Loucy (cell line): ENCODE measurements at regions not wholly inside any gene's neighbourhood (a gene's known extent, or its start where the extent isn't known, plus 50 kb on each side); places are given as distances from the start of the nearest gene placed in this dataset.

Experiments used
- EZH2phosphoT487 ChIP-seq: fragments of 200-600 bp; IDR thresholded peaks from 2 replicates; pipeline ENCODE4 v1.6.1; 2018; ENCODE audit warnings: antibody characterized with exemption, mild to moderate bottlenecking, moderate library complexity, borderline replicate concordance
- TF ChIP-seq, protein P1 (sequence below): fragments of 200-600 bp; sonication (generic); conservative IDR thresholded peaks from 2 replicates; pipeline ENCODE4 v1.5.1; 2014; ENCODE audit warnings: mild to moderate bottlenecking, antibody characterized with exemption, low read length

DNA sequence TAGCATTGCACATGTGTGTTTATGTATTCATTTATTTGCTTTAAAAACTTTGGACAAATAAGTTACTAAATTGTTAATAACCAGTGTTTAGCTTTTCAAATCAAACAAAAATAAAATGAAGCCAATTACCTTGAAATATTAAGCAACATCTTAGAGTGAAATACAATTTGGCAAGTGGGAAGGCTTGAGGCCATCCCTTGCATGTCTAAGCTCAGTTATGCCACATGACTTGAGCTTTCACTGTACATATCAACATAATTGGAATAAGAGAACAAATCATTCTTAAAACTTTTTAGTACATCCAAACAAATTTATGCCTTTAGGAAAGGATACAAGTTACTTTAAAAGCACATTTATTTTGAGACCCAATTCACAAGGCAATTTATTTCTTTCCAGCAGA is 640.6 kb downstream of the SPRY1 start:
- TF ChIP-seq, protein P1, sequence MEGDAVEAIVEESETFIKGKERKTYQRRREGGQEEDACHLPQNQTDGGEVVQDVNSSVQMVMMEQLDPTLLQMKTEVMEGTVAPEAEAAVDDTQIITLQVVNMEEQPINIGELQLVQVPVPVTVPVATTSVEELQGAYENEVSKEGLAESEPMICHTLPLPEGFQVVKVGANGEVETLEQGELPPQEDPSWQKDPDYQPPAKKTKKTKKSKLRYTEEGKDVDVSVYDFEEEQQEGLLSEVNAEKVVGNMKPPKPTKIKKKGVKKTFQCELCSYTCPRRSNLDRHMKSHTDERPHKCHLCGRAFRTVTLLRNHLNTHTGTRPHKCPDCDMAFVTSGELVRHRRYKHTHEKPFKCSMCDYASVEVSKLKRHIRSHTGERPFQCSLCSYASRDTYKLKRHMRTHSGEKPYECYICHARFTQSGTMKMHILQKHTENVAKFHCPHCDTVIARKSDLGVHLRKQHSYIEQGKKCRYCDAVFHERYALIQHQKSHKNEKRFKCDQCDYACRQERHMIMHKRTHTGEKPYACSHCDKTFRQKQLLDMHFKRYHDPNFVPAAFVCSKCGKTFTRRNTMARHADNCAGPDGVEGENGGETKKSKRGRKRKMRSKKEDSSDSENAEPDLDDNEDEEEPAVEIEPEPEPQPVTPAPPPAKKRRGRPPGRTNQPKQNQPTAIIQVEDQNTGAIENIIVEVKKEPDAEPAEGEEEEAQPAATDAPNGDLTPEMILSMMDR: no peak
- TF ChIP-seq EZH2phosphoT487: no peak
